ENCODE measurements at regions not wholly inside any gene's neighbourhood (a gene's known extent, or its start where the extent isn't known, plus 50 kb on each side); places are given as distances from the start of the nearest gene placed in this dataset.
"Not testable (repeated sequence)": the region's sequence is repeated elsewhere in the genome, so short reads cannot be mapped to it uniquely, and the experiment has no call there.

DNA sequence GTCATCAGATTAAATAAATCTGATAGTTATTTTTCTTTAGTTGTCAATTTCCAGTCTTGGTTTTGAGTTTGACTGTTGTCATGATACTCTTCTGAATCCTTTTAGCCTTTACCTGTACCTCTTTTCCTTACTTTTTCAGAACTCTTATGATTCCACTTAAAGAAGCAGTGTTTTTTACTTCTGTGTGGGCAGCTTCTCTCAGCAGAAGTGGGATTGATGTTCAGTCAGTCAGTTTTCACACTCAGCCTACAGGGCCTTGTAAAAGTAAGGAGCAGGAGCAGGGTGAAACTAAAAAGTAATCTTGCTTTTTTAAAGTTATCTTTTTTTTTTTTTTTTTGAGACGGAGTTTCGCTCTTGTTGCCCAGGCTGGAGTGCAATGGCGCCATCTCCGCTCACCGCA is 75.1 kb downstream of the HAUS1 start:
- TF ChIP-seq CTCF (conservative IDR thresholded peaks at IDR 0.05; ENCODE audit: low read depth, low read length) (no peak), EZH2 (IDR thresholded peaks at IDR 0.05; ENCODE audit: borderline replicate concordance, low read depth, low read length, poor library complexity, severe bottlenecking) (no peak)
- peaks cover 8% of the 10 kb centered on the region for H3K4me1 ChIP-seq (ENCODE audit: insufficient read depth, low read length, poor library complexity, severe bottlenecking)
- intact Hi-C loops (cut with micrococcal nuclease; ENCODE audit: unreplicated experiment) = no loop called here
- DNase-seq (ENCODE audit: low spot score) = no peak
- no peak overlapping the region for H3K27ac ChIP-seq (ENCODE audit: low read depth, low read length, poor library complexity, severe bottlenecking)
- ChIA-PET CTCF (no interaction called here), POLR2A (ENCODE audit: low non-redundant PET) (no interaction called here)
- H3K4me3 ChIP-seq (ENCODE audit: low read depth, low read length, poor library complexity, severe bottlenecking) = no peak overlapping the region
- H3K36me3 ChIP-seq (ENCODE audit: insufficient read depth, low read length, poor library complexity, severe bottlenecking) = no peaks in the 10 kb centered on the region
- H3K27me3 ChIP-seq (replicated peaks; ENCODE audit: insufficient read depth, low read depth, low read length, poor library complexity) = no peaks in the 10 kb centered on the region
- no peaks in the 10 kb centered on the region for H3K9me3 ChIP-seq (ENCODE audit: low read depth, low read length, poor library complexity, severe bottlenecking)
- no TSS peak for BruUV-seq (replicated peaks)

DNA sequence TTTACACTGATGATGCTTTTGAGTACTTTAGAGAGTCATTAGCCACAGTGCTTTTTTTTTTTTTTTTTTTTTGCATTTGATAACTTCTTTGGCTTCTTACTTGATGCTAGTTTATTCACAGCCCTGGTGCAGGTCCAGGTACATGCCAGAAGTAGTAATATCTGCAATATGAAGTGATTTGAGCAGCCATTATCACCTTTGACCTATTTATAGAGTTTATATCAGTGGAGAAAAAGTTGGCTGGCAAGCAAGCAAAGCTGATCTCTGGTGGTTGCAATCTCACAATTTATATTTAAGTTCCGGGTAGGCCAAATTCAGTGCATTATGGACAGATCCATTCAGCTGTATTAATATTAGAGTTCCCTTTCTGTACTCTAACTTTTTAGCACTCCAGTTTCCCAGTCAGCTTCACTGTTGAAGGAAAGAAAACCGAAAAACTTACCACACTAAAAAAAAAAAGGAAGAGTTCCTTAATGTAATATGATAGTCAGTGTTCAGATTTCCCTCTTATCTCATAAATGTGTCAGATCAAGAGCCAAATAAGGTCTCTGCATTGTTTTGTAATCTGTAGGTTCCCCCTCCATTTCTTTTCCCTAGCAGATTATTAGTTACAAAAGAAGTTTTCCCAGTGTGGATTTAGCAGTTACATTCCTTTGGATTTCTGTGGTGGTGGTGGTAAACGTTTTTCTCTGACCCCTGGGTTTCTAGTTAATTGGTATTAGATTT is 78.6 kb downstream of the HAUS1 start:
- Histone ChIP-seq H3K9me3 (ENCODE audit: low read depth, low read length, poor library complexity, severe bottlenecking) (no peaks in the 10 kb centered on the region), H3K27ac (ENCODE audit: low read depth, low read length, poor library complexity, severe bottlenecking) (no peak overlapping the region), H3K4me3 (ENCODE audit: low read depth, low read length, poor library complexity, severe bottlenecking) (no peak overlapping the region), H3K27me3 (replicated peaks; ENCODE audit: insufficient read depth, low read depth, low read length, poor library complexity) (no peaks in the 10 kb centered on the region), H3K36me3 (ENCODE audit: insufficient read depth, low read length, poor library complexity, severe bottlenecking) (no peaks in the 10 kb centered on the region), H3K4me1 (ENCODE audit: insufficient read depth, low read length, poor library complexity, severe bottlenecking) (peaks cover 8% of the 10 kb centered on the region)
- POLR2A ChIA-PET (ENCODE audit: low non-redundant PET) = interaction anchor here (0.6 kb wide), 1 partner anchor 621 kb away, joined by 3 read pairs; no protein-coding TSS in a partner anchor
- no TSS peak for BruUV-seq (replicated peaks)
- CTCF ChIA-PET = interaction anchor here (1.3 kb wide), 1 partner anchor 9 kb away, joined by 5 read pairs; a partner anchor contains a TSS
- TF ChIP-seq EZH2 (IDR thresholded peaks at IDR 0.05; ENCODE audit: borderline replicate concordance, low read depth, low read length, poor library complexity, severe bottlenecking) (no peak), CTCF (conservative IDR thresholded peaks at IDR 0.05; ENCODE audit: low read depth, low read length) (no peak)
- intact Hi-C loops (cut with micrococcal nuclease; ENCODE audit: unreplicated experiment) = no loop called here
- DNase-seq (ENCODE audit: low spot score) = no peak

DNA sequence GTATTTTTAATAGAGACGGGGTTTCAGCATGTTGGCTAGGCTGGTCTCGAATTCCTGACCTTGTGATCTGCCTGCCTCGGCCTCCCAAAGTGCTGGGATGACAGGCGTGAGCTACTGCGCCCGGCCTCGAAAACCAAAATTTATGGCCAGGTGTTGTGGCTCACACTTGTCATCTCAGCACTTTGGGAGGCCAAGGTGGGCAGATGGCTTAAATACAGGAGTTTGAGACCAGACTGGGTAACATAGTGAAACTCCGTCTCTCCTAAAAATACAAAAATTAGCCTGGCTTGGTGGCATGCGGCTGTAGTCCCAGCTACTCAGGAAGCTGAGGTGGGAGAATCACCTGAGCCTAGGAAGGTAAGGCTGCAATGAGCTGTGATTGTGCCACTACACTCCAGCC is 80.1 kb downstream of the HAUS1 start:
- H3K4me1 ChIP-seq (ENCODE audit: insufficient read depth, low read length, poor library complexity, severe bottlenecking); H3K27me3 ChIP-seq (replicated peaks; ENCODE audit: insufficient read depth, low read depth, low read length, poor library complexity); H3K9me3 ChIP-seq (ENCODE audit: low read depth, low read length, poor library complexity, severe bottlenecking); DNase-seq (ENCODE audit: low spot score); POLR2A ChIA-PET (ENCODE audit: low non-redundant PET); H3K4me3 ChIP-seq (ENCODE audit: low read depth, low read length, poor library complexity, severe bottlenecking); H3K36me3 ChIP-seq (ENCODE audit: insufficient read depth, low read length, poor library complexity, severe bottlenecking); BruUV-seq (replicated peaks); H3K27ac ChIP-seq (ENCODE audit: low read depth, low read length, poor library complexity, severe bottlenecking); CTCF ChIA-PET; intact Hi-C loops (cut with micrococcal nuclease; ENCODE audit: unreplicated experiment): not testable (repeated sequence)

DNA sequence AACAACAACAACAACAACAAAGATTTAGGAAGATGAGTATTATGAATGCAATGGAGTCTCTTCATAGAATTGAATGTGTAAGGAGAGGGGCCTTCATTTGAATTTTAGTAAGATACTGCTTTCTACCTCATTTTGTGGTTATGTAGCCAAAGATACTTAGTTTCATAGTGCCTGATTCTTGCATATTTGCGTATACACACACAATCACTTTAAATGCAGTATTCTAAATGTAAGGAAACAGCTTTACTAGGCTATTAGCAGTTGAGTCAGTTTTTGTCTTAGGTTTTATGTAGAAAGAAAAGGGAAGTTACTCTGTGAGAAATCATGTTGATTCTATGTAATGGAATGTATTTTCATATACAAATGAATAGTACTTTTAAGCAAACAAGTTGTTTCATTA is 80.5 kb downstream of the HAUS1 start:
- POLR2A ChIA-PET (ENCODE audit: low non-redundant PET) = no interaction called here
- CTCF ChIA-PET = no interaction called here
- TF ChIP-seq CTCF (conservative IDR thresholded peaks at IDR 0.05; ENCODE audit: low read depth, low read length) (no peak), EZH2 (IDR thresholded peaks at IDR 0.05; ENCODE audit: borderline replicate concordance, low read depth, low read length, poor library complexity, severe bottlenecking) (no peak)
- BruUV-seq (replicated peaks) = no TSS peak
- DNase-seq (ENCODE audit: low spot score) = no peak
- intact Hi-C loops (cut with micrococcal nuclease; ENCODE audit: unreplicated experiment) = no loop called here
- Histone ChIP-seq H3K4me1 (ENCODE audit: insufficient read depth, low read length, poor library complexity, severe bottlenecking) (peaks cover 8% of the 10 kb centered on the region), H3K36me3 (ENCODE audit: insufficient read depth, low read length, poor library complexity, severe bottlenecking) (no peaks in the 10 kb centered on the region), H3K27me3 (replicated peaks; ENCODE audit: insufficient read depth, low read depth, low read length, poor library complexity) (no peaks in the 10 kb centered on the region), H3K4me3 (ENCODE audit: low read depth, low read length, poor library complexity, severe bottlenecking) (no peak overlapping the region), H3K27ac (ENCODE audit: low read depth, low read length, poor library complexity, severe bottlenecking) (no peak overlapping the region), H3K9me3 (ENCODE audit: low read depth, low read length, poor library complexity, severe bottlenecking) (no peaks in the 10 kb centered on the region)

Data from A673 (cell line).